Peyer's patch (tissue), 4 donors: ENCODE measurements at regions not wholly inside any gene's neighbourhood (a gene's known extent, or its start where the extent isn't known, plus 50 kb on each side); places are given as distances from the start of the nearest gene placed in this dataset.

ENCODE experiments used
- DNase-seq, 3 donors: peaks; one replicate each; pipeline ENCODE4 v3.0.0-alpha.2; 2017 to 2019
- H3K27ac ChIP-seq, 4 donors: fragments of 200-600 bp; sonication (generic); one replicate each; pipeline ENCODE4 v1.5.1; 2016 to 2019
- H3K27me3 ChIP-seq, 2 donors: fragments of 200-600 bp; sonication (generic); one replicate each; pipeline ENCODE4 v1.5.1; 2019
- H3K36me3 ChIP-seq, 3 donors: fragments of 200-600 bp; sonication (generic); one replicate each; pipeline ENCODE4 v1.5.1; 2016 to 2019
- H3K4me1 ChIP-seq, 4 donors: fragments of 200-600 bp; sonication (generic); one replicate each; pipeline ENCODE4 v1.5.1; 2016 to 2019
- H3K4me3 ChIP-seq, 4 donors: fragments of 200-600 bp; sonication (generic); 1 replicate in 3 of 4; 2 replicates in 1 of 4; pipeline ENCODE4 v1.5.1; 2016 to 2019; ENCODE audit warnings: mild to moderate bottlenecking in 1 of 4
- H3K9me3 ChIP-seq, 4 donors: fragments of 200-600 bp; sonication (generic); one replicate each; pipeline ENCODE4 v1.5.1; 2016 to 2019; ENCODE audit warnings: mild to moderate bottlenecking in 1 of 4
- CTCF ChIP-seq, 6 experiments: fragments of 450-650 bp in 4 of 6; fragments of 200-600 bp in 2 of 6; sonication (generic) in 1 of 6; IDR thresholded peaks; one replicate each; pipeline ENCODE4 v1.5.1; 2017 to 2019; ENCODE audit warnings: antibody characterized with exemption in 6 of 6, mild to moderate bottlenecking in 3 of 6, moderate library complexity in 1 of 6
- POLR2A ChIP-seq, 2 donors: fragments of 450-650 bp; IDR thresholded peaks; one replicate each; pipeline ENCODE4 v1.5.1; 2017; ENCODE audit warnings: antibody characterized with exemption in 2 of 2, mild to moderate bottlenecking in 2 of 2, moderate library complexity in 2 of 2

GRCh38 chr3:187544326-187544725, 125.9 kb downstream of the SST start:
- H3K4me1 ChIP-seq, result no peaks in the 10 kb centered on the region
- H3K36me3 ChIP-seq, result no peaks in the 10 kb centered on the region
- no peak overlapping the region for H3K4me3 ChIP-seq
- no peak overlapping the region for H3K27ac ChIP-seq
- H3K9me3 ChIP-seq, result no peaks in the 10 kb centered on the region
- DNase-seq, result no peak
- no peak for TF ChIP-seq POLR2A (IDR thresholded peaks at IDR 0.05)
- no peak for TF ChIP-seq CTCF (IDR thresholded peaks at IDR 0.05)
- H3K27me3 ChIP-seq, result no peaks in the 10 kb centered on the region

DNA sequence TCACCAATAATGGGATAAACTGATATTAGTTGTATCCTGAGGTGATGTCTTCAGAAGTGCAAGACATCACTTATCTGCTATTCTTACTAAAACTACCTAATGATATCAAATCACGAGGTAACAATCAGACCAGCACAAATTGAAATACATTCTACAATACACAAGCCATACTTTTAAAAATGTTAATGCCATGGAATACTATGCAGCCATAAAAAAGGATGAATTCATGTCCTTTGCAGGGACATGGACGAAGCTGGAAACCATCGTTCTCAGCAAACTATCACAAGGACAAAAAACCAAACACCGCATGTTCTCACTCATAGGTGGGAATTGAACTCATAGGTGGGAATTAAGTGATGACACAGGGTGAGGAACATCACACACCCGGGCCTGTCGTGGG, 129.3 kb downstream of the SST start:
- TF ChIP-seq POLR2A (IDR thresholded peaks at IDR 0.05) (no peak), CTCF (IDR thresholded peaks at IDR 0.05) (no peak)
- Histone ChIP-seq H3K4me1 (no peaks in the 10 kb centered on the region), H3K9me3 (no peaks in the 10 kb centered on the region), H3K4me3 (no peak overlapping the region), H3K27me3 (no peaks in the 10 kb centered on the region), H3K27ac (no peak overlapping the region), H3K36me3 (no peaks in the 10 kb centered on the region)
- DNase-seq, result no peak

- no peaks in the 10 kb centered on the region for H3K4me1 ChIP-seq
- H3K9me3 ChIP-seq, result no peaks in the 10 kb centered on the region
- no peak overlapping the region for H3K27ac ChIP-seq
- no peaks in the 10 kb centered on the region for H3K27me3 ChIP-seq
- no peak overlapping the region for H3K4me3 ChIP-seq
- no peaks in the 10 kb centered on the region for H3K36me3 ChIP-seq
- DNase-seq, result no peak
- TF ChIP-seq CTCF (IDR thresholded peaks at IDR 0.05) (no peak), POLR2A (IDR thresholded peaks at IDR 0.05) (no peak)
Measured at GRCh38 chr3:187536185-187536584, 134.0 kb downstream of the SST start.

GRCh38 chr3:187533797-187534196, 136.4 kb downstream of the SST start:
- H3K9me3 ChIP-seq, result no peaks in the 10 kb centered on the region
- H3K27me3 ChIP-seq, result no peaks in the 10 kb centered on the region
- TF ChIP-seq CTCF (IDR thresholded peaks at IDR 0.05) (no peak), POLR2A (IDR thresholded peaks at IDR 0.05) (no peak)
- H3K4me1 ChIP-seq, result no peaks in the 10 kb centered on the region
- no peak overlapping the region for H3K4me3 ChIP-seq
- H3K27ac ChIP-seq, result no peak overlapping the region
- no peak for DNase-seq
- no peaks in the 10 kb centered on the region for H3K36me3 ChIP-seq

DNA sequence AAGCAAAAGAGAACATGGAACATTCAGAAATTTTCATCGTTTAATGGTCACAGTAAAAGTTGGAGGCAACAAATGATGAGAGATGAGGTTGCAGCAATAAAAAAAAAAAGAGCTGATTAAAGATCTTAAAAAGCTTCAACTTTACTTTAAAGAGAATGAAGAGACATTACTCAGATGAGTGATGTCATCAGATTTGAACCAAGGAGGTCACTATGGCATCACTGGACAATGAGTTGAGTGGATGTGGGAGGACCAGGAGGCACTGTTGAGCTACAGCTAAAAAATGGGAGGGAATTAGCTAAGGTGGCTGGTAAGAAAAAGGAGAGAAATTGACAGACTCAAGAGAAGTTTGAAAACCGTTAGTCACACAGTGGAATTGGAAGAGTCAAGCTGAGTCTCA, 138.4 kb downstream of the SST start:
- H3K27ac ChIP-seq, result no peak overlapping the region
- H3K36me3 ChIP-seq, result no peaks in the 10 kb centered on the region
- H3K9me3 ChIP-seq, result no peaks in the 10 kb centered on the region
- H3K27me3 ChIP-seq, result no peaks in the 10 kb centered on the region
- H3K4me1 ChIP-seq, result no peaks in the 10 kb centered on the region
- no peak overlapping the region for H3K4me3 ChIP-seq
- TF ChIP-seq POLR2A (IDR thresholded peaks at IDR 0.05) (no peak), CTCF (IDR thresholded peaks at IDR 0.05) (no peak)
- no peak for DNase-seq

- Histone ChIP-seq H3K4me1 (no peaks in the 10 kb centered on the region), H3K9me3 (no peaks in the 10 kb centered on the region), H3K36me3 (no peaks in the 10 kb centered on the region), H3K4me3 (no peak overlapping the region), H3K27me3 (no peaks in the 10 kb centered on the region), H3K27ac (no peak overlapping the region)
- no peak for TF ChIP-seq CTCF (IDR thresholded peaks at IDR 0.05)
- no peak for TF ChIP-seq POLR2A (IDR thresholded peaks at IDR 0.05)
- DNase-seq, result no peak
Measured at GRCh38 chr3:187522890-187523289, 147.3 kb downstream of the SST start.
